ENCODE measurements at regions not wholly inside any gene's neighbourhood (a gene's known extent, or its start where the extent isn't known, plus 50 kb on each side); places are given as distances from the start of the nearest gene placed in this dataset.
"Not testable (repeated sequence)": the region's sequence is repeated elsewhere in the genome, so short reads cannot be mapped to it uniquely, and the experiment has no call there.

DNA sequence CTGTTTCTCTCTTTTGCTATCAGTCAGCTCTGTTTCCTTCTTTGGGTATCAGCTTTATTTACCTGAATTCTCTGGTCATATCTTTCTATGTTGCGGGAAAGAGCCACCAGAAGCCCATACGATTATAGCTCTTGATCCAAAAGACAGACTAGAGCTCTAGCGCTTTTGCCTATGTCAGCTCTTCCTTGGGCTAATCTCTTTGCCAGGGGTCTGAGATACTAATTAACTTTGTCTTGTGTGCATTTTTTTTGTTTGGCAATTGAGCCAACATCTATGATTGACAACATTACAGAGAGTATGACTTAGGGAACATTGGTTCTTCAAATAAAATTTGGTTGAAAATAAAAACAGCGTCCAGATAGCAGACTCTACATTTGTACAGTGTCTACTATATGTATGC lies 603.0 kb downstream of the KCTD16 start:
- no peak for DNase-seq

- no peak for DNase-seq
These were observed 601.1 kb downstream of the KCTD16 start for GRCh38 chr5:144771802-144772201.

GRCh38 chr5:144742361-144742760 lies 571.7 kb downstream of the KCTD16 start:
- DNase-seq = no peak

GRCh38 chr5:144731786-144732185 lies 561.1 kb downstream of the KCTD16 start:
- DNase-seq = no peak

GRCh38 chr5:144712090-144712489 lies 541.4 kb downstream of the KCTD16 start:
- DNase-seq = no peak

GRCh38 chr5:144711172-144711571 lies 540.5 kb downstream of the KCTD16 start:
- no peak for DNase-seq

DNA sequence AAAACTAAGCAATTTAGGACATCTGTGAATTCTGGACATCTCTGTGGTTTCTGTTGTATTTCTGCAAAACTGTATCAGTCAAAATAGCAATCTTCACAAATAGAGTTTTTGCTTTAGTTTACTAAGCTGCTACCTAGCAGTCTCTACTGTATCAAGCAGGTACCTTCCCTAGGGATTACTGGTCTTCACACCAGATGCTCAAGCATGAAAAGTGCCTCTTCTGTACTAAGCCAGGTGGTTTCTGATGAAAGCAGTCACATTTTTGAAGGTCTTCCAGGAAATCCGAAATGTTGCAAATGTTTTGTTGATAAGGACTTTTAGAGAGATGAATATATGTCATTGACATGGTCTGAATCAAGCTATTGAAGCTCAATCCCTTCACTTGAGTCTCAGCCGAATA lies 540.0 kb downstream of the KCTD16 start:
- no peak for DNase-seq

- DNase-seq = no peak
These were observed 533.1 kb downstream of the KCTD16 start for GRCh38 chr5:144703776-144704175.

DNA sequence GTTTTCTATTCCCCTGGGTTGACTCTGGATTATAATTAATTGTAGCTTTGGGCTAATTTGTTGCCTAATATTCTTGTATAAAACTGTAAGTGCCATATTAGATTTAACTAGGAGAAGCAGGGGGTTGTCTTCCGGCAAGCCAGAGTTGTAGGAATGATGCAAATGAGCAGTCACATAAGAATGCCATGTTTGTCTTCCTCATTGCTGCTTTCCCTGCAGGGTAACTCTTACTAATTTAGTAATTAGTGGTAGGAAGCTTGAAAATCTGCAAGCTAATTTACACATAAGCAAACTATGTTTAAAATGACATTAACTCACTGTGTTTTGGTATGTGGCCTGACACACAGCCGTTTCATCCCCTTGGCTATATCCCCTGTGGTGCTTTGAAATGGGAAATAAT lies 527.8 kb downstream of the KCTD16 start:
- DNase-seq = no peak

DNA sequence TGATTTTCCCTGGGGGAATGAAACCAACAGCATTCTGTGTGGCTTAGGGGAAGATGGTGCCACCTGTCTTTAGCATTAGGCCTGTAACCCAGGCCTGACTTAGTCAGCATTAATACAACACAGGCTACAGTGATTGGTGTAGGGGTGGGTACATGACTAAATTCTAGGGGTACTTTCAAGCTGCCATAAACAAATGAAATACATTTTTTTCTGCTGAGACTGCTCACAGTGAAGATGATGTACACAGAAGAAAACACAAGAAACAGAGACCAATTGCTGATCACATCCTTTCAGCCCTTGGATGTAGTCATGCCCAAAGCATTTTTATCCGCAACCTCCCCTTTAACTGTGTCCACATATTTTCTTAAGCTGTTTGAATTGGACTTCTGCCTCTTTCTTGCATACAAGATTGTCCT lies 527.2 kb downstream of the KCTD16 start:
- peak; percentile 94 for DNase-seq

- no peak for DNase-seq
These were observed 521.3 kb downstream of the KCTD16 start for GRCh38 chr5:144691936-144692335.

DNA sequence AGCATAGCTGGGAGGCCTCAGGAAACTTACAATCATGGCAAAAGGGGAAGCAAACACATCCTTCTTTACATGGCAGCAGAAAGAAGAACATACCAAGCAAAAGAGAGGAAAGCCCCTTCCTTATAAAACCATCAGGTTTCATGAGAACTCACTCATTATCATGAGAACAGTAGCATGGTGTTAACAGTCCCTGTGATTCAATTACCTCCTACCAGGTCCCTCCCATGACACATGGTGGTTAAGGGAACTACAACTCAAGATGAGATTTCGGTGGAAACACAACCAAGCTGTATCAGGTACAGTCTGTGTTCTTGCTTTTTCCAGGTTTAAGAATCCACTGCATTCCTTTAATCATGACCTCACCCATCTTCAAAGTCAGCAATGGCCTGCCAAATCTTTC lies 514.2 kb downstream of the KCTD16 start:
- DNase-seq = no peak

GRCh38 chr5:144680711-144681110 lies 510.0 kb downstream of the KCTD16 start:
- DNase-seq = no peak

GRCh38 chr5:144671066-144671465 lies 500.4 kb downstream of the KCTD16 start:
- no peak for DNase-seq

DNA sequence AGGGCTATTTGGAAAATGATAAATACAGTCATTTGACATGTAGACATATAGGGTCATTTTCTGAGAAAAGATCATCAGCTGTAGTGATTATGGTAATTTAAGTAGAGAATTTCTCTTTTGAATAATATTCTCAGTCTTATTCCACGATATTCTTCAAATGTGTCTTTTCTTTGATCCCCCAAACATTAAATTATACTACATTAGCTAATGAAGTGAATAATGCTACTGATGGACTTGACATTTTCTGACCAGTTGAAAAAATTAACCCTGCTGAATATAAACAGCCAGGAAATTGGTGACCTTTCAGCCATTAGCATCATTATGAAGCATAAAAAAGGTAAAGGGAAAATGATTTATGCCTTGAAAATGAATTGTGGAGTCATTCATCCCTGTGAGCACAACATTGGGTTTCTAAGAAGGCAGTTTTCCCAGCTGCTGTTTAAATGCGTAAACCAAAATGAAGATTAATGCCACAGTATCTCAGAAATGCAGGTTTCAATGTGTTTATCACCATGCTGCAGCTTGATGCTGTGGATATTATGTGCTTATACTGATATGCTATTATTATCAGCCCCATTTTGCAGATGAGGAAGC lies 489.1 kb downstream of the KCTD16 start:
- DNase-seq = no peak

- no peak for DNase-seq
These were observed 473.6 kb downstream of the KCTD16 start for GRCh38 chr5:144644317-144644716.

GRCh38 chr5:144638787-144639186 lies 468.1 kb downstream of the KCTD16 start:
- DNase-seq = no peak

DNA sequence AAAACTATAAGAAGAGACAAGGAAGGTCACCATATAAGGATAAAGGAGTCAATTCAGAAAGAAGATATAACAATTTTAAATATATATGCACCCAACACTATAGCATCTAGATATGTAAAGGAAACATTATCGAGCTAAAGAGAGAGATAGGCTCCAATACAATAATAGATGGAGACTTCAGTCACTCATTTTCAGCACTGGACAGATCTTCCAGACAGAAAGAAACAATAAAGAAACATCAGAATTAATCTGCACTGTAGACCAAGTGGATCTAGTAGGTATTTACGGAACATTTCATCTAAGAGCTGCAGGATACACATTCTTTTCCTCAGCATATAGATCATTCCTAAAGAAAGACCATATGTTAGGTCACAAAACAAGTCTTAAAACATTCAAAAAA lies 463.5 kb downstream of the KCTD16 start:
- no peak for DNase-seq

- DNase-seq = no peak
These were observed 427.9 kb downstream of the KCTD16 start for GRCh38 chr5:144598451-144599068.

GRCh38 chr5:144596517-144596916 lies 425.8 kb downstream of the KCTD16 start:
- no peak for DNase-seq

- no peak for DNase-seq
These were observed 424.2 kb downstream of the KCTD16 start for GRCh38 chr5:144594919-144595318.

GRCh38 chr5:144594234-144594633 lies 423.6 kb downstream of the KCTD16 start:
- not testable (repeated sequence) for DNase-seq

GRCh38 chr5:144585681-144586080 lies 415.0 kb downstream of the KCTD16 start:
- DNase-seq = no peak

DNA sequence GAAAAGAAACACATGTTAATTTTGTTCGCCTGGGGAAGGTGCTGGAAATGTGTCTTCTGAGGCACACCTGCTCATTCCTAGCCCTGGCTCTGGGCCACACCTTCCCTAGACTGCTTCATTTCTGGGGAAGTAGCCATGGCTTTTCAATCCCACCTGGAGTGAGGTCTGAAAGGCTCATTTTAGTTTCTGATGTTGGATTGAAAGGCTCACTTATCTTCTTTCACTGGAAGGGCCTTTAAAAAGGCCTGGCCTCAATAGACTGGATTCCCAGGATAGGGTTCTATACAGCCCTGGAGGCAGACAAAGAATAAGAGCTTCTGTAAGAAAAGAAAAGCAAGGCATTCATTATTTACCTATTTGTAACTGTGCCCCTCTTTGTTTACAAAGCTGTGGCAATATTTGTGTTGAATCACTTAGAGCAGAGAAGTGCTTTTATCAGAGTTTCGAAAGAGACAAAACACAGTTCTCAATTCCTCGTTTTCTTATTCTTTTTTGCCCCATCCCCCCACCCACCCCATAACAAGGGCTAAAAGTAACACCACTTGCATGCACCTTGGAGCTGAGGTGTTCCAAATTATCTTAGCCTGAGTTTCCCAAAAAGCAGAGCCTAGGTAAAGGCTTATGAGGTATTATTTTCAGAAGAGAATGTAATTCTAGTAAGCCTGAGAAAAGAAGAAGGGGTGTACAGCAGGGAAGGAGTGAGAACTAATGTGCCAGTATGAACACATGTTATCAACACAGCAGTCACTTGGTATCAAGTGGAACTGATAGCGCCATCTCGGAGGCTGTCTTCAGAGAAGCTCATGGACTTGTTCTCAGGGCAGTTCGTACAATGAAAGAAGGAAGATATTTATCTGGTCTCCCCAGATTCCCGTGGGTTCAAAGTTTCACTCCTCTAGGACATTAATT lies 413.1 kb downstream of the KCTD16 start:
- DNase-seq = no peak

Measured in amniotic stem cell (primary cell).